ENCODE measurements at regions not wholly inside any gene's neighbourhood (a gene's known extent, or its start where the extent isn't known, plus 50 kb on each side); places are given as distances from the start of the nearest gene placed in this dataset.

- no peak for DNase-seq
These were observed 453.1 kb upstream of the MARCKS start for GRCh38 chr6:113403966-113404595.

DNA sequence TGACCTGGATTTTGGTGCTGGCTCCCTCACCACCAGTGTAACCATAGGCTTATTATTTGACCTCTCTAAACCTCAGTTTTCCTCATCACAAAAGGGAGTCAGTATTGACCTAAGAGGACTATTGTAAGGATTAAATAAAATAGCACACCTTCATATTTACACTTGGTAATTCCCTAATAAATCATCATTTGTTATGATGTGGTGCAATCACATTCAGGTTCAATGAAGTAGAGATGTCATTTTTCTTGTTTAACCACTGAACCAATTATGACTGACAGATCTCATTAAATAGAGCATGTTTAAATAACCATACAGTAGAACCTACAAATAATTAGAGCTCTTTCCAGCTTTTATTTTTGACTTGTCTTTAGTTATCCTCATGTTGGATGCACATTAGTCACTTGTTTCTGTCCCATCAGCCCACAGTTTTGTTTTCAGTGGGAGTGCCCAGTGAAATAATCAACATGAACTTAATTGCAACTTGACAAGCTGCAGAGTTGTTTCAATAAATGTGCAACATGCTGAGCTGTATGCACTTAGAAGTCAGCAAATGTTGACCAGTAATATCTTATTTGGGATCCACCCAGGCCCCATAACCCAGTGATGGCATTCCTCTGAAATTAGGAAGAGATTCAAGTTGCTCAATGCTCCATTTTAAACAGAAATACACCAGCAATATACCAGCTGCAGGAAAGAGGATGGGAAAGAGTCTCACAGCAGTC, 451.7 kb upstream of the MARCKS start:
- no peak for DNase-seq

DNA sequence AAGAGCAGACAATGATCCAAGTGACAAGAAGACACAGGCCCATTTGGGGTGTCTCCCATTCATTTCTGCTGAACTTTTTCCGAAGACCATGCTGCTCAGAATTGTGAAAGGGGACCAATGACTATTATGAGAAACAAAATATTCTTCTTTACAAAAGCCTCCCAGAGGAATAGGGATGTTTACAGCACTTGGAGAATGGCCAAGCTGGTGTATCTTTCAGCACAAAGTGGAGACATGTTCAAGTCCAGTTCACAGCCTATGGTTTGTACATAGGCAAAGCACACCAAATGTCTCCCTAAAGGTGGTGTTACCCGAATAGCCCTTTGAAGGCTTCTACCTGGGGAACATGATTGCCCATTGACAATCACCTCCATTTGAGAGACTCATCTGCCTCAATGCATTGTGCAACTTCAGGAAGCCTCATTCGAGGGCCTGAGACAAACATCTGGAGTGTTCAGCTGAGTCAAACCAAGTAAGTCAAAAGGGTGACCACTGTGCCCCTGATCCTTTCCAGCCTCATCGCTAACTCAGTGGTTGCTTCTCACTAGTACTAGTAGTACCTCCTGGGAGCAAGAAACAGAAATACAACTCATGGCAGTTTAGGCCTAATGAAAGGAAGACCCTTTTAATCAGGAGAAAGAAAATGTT, 451.0 kb upstream of the MARCKS start:
- no peak for DNase-seq

GRCh38 chr6:113411011-113411410, 446.1 kb upstream of the MARCKS start:
- no peak for DNase-seq

GRCh38 chr6:113412589-113413357, 444.4 kb upstream of the MARCKS start:
- no peak for DNase-seq

DNA sequence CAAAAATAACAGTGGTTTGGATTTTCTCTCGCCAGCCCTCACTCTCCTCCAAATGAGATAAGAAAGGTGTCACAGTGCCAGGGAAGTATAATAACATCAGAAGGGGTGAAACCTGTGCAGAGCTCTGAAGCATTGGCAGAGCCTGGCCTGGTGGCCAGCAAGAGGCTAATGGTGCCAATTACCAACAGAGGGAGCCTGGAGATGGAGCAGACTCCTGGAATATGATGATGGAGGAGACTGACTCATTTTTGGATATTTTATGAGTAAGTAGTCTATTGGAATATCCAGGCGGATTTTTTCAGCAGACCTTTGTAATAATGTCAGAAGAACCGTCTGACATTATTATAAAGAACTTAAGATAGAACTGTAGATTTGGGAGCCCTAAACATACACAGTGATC, 442.6 kb upstream of the MARCKS start:
- DNase-seq: peak; percentile 76

GRCh38 chr6:113416170-113416569, 441.0 kb upstream of the MARCKS start:
- DNase-seq: no peak

- DNase-seq: no peak
These were observed 436.9 kb upstream of the MARCKS start for GRCh38 chr6:113420290-113420689.

GRCh38 chr6:113421997-113422396, 435.1 kb upstream of the MARCKS start:
- no peak for DNase-seq

- DNase-seq: no peak
These were observed 433.2 kb upstream of the MARCKS start for GRCh38 chr6:113423956-113424355.

- DNase-seq: no peak
These were observed 431.0 kb upstream of the MARCKS start for GRCh38 chr6:113425977-113426660.

DNA sequence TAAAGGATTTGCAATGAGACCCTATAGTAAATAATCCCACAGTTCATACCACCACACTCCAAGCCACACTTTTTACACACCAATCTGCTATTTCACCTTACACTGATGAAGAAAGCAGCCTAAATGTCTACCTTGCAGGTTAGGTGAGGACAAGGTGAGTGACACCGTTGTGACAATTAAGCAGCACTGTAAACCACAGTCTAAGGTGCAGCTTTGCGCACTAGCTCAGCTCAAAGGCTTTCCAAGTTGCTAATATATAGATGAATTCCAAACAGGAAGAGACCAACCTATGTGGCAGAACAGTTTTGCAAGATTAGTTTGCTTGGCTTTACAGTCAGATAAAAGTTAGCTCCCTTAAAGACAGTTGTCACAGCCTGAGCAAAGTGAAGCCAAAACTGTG, 429.5 kb upstream of the MARCKS start:
- no peak for DNase-seq

DNA sequence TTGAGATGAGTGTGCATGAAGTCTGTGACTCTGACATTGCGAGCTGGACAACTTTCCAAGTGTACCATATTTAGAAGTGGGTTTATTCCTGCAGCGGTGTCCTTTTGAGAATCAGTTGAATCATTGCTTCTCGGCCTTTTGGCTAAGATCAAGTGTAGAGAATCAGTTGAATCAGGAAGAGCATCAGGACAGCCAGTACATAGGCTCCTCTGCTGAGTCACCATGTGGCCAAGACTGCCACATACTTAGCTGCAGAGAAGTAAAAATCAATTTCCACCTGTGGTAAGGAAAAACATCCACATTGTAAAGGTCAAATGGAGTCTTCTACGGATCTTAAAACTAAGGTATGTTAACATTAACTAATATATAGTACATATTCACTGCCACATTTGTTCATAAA, 428.4 kb upstream of the MARCKS start:
- DNase-seq: no peak

GRCh38 chr6:113432521-113433334, 424.4 kb upstream of the MARCKS start:
- no peak for DNase-seq

GRCh38 chr6:113433335-113433991, 423.7 kb upstream of the MARCKS start:
- peak; percentile 51 for DNase-seq

DNA sequence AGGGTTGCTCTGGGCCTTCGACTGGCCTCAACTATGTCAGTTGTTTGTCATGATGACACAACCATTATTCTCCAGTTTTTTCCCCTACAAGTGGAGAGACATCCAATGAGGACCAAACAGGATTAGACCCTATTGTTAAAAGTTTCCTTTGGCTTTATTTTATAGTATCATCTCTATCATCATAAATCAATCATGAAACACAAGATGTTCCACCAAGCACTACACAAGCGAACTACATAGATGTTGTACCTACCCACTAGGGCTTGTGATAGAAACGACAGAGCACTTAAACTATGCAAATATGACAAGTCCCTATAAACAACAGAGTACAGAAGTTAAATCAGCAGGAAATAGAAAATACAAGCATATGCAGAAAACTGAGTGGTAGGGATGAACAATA, 422.5 kb upstream of the MARCKS start:
- DNase-seq: no peak

GRCh38 chr6:113437566-113437965, 419.6 kb upstream of the MARCKS start:
- DNase-seq: no peak

DNA sequence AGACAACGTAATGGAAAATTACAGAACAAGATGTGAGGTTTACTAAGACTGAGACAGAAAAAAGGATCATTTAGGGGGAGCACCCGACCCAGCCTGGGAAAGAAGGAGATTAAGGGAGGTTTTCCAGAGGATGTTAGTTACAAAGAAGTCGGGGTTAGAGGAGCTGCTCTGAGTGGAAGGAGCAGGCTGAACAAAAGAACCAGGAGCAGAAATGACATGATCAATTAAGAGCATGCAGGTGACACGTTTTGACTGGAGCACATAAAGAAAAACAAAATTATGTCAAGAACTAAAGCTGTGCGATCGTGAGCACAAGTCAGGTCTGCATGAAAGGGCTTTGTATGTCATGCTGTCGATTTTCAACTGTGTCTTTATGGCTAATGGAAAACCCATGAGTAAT, 417.3 kb upstream of the MARCKS start:
- DNase-seq: no peak

DNA sequence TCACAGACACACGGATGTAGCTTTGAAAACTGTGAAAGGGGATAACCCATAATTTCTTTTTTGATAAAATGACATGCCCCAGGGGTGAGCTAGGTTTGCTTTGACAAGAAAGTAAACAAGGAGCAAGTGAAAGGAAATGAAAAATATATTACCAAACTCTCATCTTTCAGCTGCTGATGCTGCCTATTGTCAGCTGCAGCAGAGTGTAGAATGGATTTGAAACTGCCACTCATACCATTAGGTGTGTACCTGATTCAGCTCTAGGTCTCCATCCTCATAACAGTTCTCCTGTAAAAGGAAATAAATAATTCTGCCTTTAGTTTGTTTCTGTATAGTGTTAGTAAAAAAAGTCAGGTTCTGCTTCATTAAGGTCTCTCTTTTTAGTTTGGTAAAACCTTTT, 415.1 kb upstream of the MARCKS start:
- DNase-seq: no peak

GRCh38 chr6:113445201-113445600, 411.9 kb upstream of the MARCKS start:
- no peak for DNase-seq

DNA sequence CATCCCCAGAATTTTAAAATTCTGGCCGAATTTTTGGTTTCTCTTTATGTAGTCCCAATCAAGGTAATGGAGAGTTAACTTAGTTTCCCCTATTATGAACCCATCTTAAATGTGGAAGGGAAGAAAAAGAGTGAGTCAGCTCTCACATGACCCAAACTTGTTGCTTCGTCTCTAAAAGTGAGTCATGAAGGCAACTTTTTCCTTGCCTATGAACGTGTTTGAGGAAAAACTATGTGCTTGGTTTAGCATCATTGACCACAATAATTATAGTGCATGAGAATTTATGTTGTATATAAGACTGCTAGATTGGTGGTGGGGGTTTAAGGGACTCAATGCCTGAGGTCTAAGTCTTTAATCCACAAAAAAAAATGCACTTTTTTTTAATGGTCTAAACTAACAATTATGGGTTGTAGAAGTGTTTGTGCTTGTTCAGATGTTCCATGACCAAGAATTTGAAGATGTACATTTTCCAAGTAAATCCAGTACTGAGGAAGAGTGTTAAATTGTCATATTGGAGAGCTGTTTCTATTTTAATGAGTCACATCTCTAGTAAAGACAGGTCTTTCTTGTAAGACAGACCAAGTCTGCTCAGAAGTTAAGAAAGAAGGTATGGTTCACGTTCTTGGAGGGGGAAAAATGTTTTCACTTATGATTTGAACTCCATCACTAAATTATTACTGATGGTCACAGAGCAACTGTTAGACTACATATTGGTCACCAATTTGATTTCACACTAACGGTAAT, 409.9 kb upstream of the MARCKS start:
- DNase-seq: peak; percentile 84
